ENCODE measurements at regions not wholly inside any gene's neighbourhood (a gene's known extent, or its start where the extent isn't known, plus 50 kb on each side); places are given as distances from the start of the nearest gene placed in this dataset.
"Not testable (repeated sequence)": the region's sequence is repeated elsewhere in the genome, so short reads cannot be mapped to it uniquely, and the experiment has no call there.

DNA sequence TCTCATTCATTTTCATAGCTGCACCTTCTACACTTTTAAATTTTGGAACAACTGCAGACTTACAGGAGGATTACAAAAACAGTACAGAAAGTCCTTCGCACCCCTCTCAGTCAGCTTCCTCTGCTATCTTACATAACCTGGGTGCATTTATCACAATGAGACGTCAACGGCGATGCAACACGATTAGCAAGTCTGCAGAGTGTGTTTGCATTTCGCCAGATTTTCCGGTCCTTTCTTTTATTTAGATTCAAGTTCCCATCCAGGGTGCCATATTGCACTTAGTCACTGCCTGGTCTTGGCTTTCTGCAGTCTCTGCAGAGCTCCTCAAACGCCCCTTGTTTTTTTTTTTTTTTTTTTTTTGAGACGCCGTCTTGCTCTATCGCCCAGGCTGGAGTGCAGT is 85.9 kb downstream of the ASMT start:
- no peak for DNase-seq

DNA sequence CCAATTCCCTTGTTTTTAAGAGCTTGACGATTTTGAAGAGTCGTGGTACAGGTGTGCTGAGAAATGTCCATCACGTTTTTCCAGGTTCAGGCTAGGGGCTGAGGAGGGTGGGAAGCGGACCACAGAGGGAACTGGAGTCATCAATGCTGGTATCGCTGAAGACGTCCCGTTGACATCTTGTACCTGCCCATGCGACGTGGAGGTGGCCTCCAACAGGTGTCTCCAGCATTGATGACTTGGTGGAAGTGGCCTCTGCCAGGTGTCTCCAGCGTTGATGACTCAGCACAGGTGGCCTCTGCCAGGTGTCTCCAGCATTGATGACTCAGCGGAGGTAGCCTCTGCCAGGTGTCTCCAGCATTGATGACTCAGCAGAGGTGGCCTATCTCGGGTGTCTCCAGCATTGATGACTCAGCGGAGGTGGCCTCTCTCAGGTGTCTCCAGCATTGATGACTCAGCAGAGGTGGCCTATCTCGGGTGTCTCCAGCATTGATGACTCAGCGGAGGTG is 86.6 kb downstream of the ASMT start:
- not testable (repeated sequence) for DNase-seq

DNA sequence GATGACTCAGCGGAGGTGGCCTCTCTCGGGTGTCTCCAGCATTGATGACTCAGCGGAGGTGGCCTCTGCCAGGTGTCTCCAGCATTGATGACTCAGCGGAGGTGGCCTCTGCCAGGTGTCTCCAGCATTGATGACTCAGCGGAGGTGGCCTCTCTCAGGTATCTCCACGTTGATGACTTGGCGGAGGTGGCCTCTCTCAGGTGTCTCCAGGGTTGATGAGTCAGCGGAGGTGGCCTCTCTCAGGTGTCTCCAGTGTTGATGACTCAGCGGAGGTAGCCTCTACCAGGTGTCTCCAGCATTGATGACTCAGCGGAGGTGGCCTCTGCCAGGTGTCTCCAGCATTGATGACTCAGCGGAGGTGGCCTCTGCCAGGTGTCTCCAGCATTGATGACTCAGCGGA is 87.3 kb downstream of the ASMT start:
- not testable (repeated sequence) for DNase-seq

DNA sequence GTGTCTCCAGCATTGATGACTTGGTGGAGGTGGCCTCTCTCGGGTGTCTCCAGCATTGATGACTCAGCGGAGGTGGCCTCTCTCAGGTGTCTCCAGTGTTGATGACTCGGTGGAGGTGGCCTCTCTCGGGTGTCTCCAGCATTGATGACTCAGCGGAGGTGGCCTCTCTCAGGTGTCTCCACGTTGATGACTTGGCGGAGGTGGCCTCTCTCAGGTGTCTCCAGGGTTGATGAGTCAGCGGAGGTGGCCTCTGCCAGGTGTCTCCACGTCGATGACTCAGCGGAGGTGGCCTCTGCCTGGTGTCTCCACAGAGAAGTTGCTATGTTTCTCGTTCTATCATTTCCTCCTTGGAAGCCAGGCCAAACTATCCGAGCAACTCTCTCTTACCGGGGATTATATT is 87.7 kb downstream of the ASMT start:
- DNase-seq = not testable (repeated sequence)

DNA sequence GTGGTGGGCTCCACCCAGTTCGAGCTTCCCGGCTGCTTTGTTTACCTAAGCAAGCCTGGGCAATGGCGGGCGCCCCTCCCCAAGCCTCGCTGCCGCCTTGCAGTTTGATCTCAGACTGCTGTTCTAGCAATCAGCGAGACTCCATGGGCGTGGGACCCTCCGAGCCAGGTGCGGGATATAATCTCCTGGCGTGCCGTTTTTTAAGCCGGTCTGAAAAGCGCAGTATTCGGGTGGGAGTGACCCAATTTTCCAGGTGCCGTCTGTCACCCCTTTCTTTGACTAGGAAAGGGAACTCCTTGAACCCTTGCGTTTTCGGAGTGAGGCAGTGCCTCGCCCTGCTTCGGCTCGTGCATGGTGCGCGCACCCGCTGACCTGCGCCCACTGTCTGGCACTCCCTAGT is 94.4 kb downstream of the ASMT start:
- not testable (repeated sequence) for DNase-seq

DNA sequence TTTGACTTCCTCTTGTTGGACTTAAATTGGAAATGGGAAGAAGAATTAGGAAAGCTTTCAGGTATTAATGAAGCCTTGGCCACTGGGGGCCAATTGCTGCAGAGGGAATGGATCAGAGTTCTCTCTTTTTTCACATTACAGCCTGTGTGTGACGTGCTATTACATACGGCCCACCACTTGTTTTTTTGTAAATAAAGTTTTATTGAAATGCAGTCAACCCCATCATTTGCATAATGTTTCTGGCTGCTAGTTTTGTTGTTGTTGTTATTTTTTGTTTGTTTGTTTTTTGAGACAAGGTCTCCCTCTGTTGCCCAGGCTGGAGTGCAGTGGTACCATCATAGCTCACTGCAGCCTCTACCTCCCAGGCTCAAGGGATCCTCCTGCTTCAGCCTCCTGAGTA is 98.4 kb downstream of the ASMT start:
- DNase-seq = no peak

DNA sequence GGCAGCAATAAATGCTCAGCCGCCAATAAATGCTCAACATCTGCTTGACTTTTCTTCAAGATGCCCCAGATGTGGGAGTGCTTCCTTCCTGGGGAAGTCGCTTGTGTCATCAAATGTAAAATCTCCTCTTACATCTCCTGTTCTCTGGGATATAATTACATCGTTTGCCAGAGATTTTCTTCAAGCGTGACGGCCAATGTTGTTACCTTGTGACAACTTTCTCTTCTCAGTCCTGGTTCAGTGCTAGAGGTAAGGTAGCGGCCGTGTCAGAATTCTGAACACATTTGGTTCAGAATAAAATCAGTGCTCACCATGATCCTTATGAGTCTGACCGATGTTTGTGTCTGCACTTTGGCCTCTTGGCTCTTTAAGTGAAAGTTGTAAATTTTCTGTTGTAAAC is 102.5 kb downstream of the ASMT start:
- DNase-seq = no peak

DNA sequence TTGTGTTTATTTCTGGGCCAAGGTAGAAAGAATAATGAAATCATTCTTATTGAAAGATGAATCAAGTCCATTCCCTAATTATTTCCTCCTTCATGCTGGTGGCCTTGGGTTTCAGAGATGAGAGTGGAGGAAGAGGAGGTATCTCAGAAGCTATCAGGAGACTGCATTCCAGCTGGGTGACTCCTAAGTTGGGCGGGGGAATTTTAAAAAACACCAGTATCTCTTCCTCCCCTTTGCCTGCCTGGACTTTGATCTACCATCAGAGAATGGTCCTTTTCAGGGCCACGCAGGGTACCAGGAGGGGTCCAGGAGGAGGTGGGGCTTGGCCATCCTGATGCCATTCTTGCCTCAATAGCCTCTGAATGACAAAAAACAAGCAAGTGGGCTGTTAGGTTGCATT is 104.4 kb downstream of the ASMT start:
- no peak for DNase-seq

DNA sequence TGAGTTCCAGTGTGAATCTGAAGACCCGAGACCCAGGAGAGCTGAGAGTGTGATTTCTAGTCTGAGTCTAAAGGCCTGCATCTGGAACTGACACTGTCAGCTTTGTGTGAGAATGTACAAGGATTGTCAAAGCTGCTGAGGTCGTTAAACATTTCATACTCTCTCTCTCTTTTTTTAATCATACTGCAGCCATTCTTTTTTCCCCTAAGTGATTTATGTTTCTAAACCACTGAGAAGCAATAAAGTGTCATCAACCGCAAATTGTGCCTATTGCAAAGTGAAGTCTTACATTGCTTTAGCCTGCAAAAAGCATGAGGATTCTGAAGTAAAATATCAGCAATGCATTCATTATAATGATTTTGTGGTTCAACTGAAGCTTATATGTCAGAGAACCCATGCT is 106.0 kb downstream of the ASMT start:
- no peak for DNase-seq

DNA sequence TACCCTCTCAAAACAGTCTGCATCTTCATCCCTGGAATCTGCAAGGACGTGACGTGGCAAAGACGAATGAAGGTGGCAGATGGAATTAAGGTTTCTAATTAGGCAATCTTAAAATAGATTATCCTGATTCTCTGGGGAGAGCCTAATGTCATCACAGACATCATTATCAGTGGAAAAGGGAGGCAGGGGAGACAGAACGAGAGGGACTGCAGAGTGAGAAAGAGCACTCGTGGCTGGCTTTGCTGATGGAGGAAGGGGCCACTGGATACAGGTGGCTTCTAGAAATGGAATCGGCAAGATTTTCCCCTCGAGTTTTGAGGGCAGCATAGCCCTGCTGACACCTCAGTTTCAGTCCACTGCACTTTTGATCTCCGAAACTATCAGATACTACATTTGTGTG is 110.6 kb downstream of the ASMT start:
- DNase-seq = no peak

DNA sequence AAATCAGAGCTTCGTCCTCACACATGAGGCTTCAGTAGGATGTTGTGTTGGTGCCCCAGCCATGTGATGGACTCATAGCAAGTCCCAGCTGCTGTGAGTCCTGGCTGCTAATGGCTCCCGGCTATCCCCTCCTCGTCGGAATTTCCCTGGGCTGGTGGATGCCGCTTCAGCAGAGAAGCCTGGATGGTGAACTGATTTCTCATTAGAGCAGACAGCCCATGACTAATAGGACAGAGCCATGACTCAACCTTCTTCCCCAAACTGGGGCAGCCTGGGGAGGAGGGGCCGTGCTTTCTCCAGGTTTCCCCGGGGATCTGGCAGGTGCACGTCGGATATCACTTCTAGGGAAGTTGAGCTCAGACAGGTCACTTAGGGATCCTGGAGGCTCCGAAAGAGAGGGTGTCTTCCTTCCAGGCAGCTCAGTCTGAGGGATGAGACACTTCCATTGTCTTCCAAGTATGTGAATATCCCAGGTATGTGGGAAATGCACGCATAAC is 112.7 kb downstream of the ASMT start:
- no peak for DNase-seq

DNA sequence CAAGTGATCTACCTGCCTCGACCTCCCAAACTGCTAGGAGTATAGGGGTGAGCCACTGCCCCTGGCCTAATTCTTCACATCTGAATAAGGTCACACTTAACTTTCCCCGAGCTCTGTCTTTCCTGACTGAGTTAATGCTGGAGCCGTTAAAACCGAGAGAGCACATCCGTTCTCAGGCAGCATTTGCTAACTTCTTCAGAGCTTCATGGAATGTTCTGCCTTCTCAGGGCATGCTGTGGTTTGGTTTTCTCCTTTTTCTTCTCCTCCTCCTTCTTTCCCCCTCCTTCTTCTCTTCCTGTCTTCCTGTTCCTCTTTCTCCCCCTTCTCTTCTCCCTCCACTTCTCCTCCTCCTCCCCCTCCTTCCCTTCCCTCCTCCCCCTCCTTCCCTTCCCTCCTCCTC is 119.9 kb downstream of the ASMT start:
- no peak for DNase-seq

DNA sequence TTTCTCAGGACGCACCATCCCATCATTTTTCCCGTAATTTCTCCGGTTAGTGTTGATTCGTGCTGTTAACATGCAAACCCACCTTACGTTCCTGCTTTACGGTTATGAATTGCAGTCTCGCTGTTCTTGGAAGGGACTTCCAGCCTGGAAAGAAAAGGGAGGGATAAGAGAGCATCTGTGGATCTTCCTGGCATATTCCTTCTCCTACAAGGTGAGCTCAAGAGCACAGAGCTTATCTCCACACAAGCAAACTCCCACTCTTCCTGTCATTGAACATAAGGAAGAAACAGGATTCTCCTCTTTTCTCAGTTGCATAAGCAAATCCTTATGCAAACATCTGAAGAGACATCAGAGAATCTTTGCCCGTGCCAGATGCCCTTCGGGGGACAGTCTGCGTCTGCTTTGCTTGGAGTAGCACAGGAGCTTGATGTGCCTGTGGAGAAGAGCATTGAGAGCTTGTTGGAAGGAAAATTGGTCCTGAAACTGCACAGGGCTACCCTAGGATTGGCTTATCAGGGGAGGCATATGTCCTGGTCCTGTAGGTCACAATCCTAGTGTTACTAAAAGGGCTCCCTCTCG is 127.0 kb downstream of the ASMT start:
- no peak for DNase-seq

DNA sequence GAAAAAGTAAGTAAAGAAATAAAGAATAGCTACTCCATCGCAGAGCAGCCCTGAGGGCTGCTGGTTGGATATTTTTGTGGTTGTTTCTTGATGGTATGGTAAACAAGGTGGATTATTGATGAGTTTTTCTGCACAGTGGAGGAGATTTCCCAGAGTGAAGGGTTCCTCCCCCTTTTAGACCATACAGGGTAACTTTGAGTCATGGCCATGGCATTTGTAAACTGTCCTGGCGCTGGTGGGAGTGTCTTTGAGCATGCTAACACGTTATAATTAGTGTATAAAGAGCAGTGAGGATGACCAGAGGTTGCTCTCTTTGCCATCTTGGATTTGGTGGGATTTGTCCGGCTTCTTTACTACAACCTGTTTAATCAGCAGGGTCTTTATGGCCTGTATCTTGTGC is 128.2 kb downstream of the ASMT start:
- no peak for DNase-seq

DNA sequence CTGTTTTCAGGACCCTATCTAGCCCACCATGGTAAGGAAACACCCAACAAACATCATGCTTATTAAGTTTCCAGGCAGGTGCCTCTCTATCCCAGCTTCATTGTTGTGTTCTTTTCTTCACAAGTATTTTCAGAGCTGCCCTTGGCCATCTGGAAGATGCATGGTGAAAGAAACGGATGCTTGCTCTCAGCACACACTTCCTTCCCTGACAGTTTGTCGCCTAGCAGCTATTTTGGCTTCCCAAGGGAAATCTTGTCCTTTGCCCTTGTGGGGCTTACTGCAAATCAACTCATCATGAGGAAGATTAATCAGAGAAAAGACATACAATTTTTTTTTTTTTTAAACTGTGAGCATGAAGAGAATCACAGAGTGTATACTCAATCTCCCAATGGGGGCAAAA is 128.8 kb downstream of the ASMT start:
- DNase-seq = no peak

DNA sequence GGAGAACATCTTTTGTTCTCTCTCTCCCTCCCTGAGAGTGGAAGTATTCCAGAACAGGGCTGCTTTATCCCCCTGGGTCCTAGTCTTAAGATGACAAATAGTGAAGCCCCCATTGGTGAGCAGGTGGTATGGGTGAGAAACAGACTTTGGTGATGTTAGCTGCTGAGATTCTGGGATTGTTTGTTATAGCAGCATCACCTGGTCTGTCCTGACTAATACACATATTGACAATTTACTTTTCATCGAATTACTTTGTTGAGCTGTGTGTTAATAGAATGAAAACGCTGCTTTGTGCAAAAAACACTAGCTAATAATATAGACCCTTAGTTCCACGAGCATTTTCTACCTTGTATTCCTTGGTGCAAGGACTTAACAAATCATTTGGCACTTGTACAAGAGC is 133.5 kb downstream of the ASMT start:
- no peak for DNase-seq

DNA sequence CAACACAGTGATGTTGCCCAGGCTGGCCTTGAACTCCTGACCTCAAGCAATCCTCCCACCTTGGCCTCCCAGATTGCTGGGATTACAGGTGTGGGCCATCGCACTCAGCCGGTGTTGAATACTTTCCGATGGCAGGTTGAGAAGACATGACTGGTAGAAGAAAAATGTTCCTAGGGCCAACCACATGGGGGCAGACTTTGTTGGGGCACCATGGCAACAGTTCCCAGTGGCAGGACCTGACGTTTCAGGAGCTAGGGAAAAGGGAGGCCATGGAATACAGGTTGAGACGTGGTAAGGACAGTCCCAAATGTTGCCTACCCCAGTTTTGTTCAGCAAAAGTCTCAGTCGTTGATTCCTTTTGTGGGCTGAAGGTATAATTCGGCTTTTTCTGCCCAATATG is 134.6 kb downstream of the ASMT start:
- DNase-seq = no peak

DNA sequence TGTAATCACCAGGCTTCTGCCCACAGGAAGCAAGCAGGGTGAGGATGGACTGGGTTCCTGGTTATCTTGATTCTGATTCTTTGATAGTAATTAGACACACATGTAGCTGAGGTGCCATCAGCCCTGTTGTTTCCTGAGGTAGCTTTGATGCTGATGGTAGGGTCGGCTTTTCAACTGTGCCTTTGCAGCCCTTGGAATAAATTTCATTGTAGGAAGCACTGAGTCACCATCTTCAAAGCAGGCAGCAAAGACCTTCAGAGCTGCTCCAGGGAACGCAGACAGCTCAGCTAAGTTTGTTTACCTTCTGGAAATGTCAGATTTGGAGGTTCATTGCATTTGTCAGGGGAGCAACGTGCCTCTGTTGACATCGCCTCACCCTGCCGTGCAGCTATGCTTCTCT is 135.4 kb downstream of the ASMT start:
- DNase-seq = no peak

DNA sequence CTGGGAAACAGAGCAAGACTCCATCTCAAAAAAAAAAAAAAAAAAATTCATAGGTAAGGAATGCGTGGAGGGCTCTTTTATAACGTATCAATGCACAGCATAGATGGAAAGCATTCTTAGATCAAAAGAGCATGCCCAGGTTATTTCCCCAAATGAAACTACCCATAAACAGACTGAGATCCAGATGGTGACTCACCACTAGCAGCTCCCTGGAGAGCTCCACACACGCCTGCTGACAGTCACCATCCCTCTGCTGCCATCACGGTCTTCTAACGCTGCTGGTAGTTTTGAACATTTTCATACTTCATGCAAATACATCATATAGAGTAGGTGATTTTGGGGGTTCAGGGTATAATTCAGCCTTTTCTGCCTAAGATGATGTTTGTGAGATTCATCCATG is 136.9 kb downstream of the ASMT start:
- no peak for DNase-seq

DNA sequence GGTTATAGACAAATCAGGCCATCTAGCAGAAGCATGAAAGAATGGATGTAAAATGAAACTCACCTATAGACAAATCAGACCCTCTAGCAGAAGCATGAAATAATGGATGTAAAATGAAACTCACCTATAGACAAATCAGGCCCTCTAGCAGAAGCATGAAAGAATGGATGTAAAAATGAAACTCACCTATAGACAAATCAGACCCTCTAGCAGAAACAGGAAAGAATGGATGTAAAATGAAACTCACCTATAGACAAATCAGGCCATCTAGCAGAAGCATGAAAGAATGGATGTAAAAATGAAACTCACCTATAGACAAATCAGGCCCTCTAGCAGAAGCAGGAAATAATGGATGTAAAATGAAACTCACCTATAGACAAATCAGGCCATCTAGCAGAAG is 137.9 kb downstream of the ASMT start:
- DNase-seq = not testable (repeated sequence)

DNA sequence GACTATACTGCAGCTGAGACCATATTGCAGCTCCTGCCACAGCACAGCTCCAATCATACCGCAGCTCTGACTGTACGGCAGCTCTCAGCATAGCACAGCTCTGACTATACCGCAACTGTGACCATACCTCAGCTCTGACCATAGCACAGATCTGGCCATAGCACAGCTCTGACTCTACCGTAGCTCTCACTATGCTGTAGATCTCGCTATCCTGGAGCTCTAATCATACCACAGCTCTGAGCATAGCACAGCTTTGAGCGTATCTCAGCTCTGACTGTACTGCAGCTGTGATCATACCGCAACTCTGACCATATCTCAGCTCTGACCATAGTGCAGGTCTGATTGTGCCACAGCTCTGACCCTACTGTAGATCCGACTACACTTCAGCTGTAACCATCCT is 139.2 kb downstream of the ASMT start:
- DNase-seq = no peak

DNA sequence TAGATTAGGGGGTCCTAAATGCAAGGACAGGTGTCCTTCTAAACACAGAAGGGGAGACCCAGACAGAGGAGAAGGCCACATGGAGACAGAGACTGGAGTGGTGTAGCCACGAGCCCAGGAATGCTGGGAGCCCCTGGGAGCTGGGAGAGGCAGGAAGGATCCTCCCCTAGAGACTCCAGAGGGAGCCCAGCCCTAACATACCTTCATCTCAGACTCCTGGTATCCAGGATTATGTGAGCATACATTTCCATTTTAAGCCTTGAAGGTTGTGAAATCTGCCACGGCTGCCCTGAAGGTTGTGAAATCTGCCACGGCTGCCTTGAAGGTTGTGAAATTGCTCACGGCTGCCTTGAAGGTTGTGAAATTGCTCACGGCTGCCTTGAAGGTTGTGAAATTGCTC is 148.4 kb downstream of the ASMT start:
- no peak for DNase-seq

DNA sequence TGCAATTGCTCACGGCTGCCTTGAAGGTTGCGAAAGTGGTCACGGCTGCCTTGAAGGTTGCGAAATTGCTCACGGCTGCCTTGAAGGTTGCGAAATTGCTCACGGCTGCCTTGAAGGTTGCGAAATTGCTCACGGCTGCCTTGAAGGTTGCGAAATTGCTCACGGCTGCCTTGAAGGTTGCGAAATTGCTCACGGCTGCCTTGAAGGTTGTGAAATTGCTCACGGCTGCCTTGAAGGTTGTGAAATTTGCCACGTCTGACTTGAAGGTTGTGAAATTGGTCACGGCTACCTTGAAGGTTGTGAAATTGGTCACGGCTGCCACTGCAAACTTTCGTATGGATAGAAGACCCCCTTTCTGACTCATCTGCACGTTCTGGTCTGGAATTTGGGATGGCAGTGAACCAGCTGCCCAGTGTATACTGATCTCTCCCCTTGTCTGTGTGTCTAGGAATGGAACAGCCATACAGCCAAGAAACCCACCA is 150.1 kb downstream of the ASMT start:
- DNase-seq = not testable (repeated sequence)

DNA sequence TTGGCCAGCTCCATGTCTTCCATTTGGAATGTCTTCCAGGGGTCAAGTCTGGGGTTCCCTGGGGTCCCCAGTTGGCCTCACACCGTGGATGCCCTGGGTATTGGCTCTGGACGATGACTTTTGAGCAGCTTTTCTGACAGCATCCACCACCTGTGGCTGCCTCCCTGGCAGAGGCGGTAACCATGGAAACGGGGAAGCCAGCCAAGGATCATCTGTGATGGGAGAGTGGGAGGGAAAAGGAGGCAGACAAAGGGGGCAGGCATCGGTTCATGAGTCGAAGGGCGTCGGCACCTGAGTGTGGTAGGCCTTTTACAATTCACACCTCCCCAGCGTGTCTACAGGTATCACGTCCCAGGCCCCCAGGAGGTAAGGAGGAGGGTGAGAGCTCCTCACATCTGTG is 152.2 kb downstream of the ASMT start:
- no peak for DNase-seq

DNA sequence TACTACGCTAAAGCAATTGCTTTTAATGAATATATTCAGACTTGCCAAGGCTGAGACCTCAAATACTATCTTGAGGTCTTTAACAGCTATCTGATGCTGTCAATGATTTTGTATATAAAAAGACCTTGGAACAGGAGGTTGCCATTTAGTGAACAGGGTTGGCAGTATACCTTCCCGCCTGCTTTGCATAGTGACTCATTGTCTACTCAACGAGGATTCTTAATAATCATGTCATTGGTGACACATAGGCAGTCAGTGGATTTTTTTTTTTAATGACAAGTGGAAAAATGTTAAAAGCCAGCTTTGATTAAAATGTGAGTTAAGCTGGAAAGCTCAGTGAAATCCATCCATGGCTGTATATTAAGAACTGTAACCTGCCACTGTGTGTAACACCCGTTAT is 164.0 kb downstream of the ASMT start:
- no peak for DNase-seq

Measured in Kasumi-1 (cell line).